HG02610 (cell line): ENCODE measurements at regions not wholly inside any gene's neighbourhood (a gene's known extent, or its start where the extent isn't known, plus 50 kb on each side); places are given as distances from the start of the nearest gene placed in this dataset.
"Not testable (repeated sequence)": the region's sequence is repeated elsewhere in the genome, so short reads cannot be mapped to it uniquely, and the experiment has no call there.

Experiments used
- ATAC-seq: cut with Tn5 transposase; IDR thresholded peaks from one replicate; pipeline ENCODE4 v1.9.1; 2021; ENCODE audit warnings: mild to moderate bottlenecking, moderate library complexity; ENCODE audit not compliant: unreplicated experiment

DNA sequence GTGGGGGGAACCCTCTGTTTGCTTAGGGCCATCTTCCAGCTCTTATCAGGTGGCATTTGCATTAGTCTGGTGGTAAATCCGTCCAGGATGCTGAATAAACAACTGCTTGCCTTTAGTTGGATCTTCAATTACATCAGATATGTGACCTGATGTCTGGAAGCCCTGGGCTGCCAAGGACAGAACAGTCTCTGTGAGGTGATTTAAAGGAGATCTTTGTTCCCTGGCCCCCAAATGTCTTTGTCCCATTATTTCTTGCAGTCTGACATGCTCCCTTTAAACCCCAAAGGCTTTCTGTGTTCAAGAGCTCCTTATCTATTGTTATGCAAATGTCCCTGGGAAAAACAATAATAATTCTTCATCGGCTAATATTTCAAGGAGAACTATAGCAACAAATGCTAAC lies 84.6 kb upstream of the SPTLC3 start:
- no peak for ATAC-seq

DNA sequence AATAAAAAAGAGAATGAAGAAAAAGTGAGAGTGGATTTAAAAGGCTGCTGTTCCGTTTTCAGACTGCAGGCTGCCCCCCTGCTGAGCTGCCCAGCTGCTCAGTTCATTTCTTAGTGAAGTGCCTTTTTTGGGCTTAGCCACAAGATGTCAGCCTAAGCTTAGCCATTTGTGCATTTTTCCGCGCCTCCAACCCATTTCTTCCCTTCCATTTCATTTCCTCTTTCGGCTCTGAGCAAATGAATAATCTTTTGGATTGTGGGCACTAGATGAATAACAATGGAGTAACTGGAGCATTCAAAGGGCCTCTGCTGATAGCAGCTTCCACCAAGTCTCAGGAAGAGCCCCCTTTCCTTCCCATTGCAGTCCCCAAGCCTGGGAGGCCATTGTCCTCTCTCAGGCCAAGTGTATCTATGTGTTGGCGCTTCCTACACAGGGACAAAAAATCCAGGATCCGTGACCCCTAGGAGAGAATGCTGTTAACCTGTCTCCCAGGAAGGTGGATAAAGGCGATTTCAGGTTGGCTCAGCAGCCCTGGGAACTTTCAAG lies 83.5 kb upstream of the SPTLC3 start:
- ATAC-seq: peak; percentile 85

GRCh38 chr20:12925863-12926793 lies 82.6 kb upstream of the SPTLC3 start:
- ATAC-seq: no peak

- ATAC-seq: no peak
Measured at GRCh38 chr20:12927489-12927888, 81.3 kb upstream of the SPTLC3 start.

DNA sequence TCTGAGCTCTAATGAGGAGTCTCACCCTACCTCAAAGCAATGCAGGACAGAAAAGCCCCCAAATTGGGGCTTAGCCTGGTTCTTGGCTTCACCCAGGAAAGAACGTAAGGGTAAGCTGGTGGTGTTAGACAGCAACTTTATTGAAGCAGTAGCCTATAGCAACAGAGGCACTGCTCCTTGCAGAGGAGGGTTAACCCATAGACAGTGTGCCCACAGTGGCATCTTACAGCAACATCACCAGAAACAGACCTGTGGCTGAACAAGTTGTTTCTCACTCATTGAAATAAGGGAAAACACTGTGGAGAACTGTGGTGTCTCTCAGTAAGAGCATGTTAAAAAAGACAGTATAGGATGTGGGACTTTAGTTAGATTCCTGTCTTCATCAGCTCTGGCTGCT lies 80.4 kb upstream of the SPTLC3 start:
- no peak for ATAC-seq

GRCh38 chr20:12928755-12929401 lies 79.9 kb upstream of the SPTLC3 start:
- ATAC-seq: peak; percentile 44

DNA sequence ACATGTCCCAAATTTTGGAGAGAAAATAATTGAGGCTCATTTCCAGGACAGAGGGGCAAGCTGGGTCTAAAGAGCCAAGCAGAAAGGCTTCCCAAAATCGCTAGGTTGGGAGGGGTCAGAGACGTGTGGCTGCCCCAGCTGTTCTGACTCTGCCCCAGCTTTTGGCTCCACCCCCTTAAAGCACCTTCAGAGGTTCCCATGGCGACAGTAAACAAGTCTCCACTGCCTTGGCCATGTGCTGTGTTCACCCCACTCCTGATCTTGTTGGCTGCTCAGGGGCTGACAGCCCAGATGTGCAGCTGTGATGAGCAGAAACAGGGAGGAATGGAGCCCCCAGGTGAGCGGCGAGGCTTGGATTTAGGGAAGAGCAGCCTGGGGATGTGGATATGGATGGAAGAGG lies 72.8 kb upstream of the SPTLC3 start:
- ATAC-seq: peak; percentile 35

- no peak for ATAC-seq
Measured at GRCh38 chr20:12936524-12936923, 72.2 kb upstream of the SPTLC3 start.

GRCh38 chr20:12941025-12941424 lies 67.7 kb upstream of the SPTLC3 start:
- ATAC-seq: no peak

DNA sequence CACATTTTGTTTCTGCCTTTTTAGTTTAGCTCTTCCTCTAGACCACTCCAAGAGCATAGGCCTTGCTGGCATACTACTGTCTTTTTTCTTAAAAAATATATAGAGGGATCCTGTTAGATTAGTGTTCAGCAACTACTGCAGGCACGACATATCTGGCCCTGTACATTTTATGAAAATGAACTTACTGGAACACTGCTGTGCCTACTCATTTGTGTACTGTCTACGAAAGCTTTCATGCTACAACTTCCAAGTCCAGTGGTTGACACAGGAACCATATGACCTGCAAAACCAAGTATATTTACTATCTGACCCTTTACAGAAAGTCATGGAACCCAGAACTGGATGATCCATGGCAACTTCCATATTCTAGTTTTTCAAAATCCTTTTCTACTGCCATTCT lies 66.6 kb upstream of the SPTLC3 start:
- peak; percentile 96 for ATAC-seq

- ATAC-seq: no peak
Measured at GRCh38 chr20:12946789-12947188, 62.0 kb upstream of the SPTLC3 start.

GRCh38 chr20:12947691-12948090 lies 61.1 kb upstream of the SPTLC3 start:
- ATAC-seq: no peak

GRCh38 chr20:12949429-12949980 lies 59.3 kb upstream of the SPTLC3 start:
- no peak for ATAC-seq

- not testable (repeated sequence) for ATAC-seq
Measured at GRCh38 chr20:12954254-12954653, 54.5 kb upstream of the SPTLC3 start.

- no peak for ATAC-seq
Measured at GRCh38 chr20:12955611-12956010, 53.2 kb upstream of the SPTLC3 start.

DNA sequence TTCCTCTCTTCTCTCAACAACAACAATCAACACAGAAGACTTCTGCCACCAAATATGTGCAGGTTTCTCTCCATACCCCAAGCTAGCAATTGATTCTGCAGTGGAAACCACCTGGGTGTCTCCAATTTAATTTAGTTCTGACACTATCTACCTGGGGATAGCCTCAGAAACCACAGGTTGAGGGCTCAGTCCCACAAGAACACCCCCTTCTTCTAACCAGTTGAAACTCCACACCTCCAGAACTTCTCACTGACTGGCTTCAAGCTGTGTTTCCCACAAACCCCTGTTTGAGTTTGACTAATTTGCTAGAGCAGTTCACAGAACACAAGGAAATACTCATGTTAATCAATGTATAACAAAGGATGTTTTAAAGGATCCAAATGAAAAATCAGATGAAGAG lies 52.5 kb upstream of the SPTLC3 start:
- ATAC-seq: peak; percentile 94

- ATAC-seq: no peak
Measured at GRCh38 chr20:12957968-12958367, 50.8 kb upstream of the SPTLC3 start.
